ENCODE measurements at regions not wholly inside any gene's neighbourhood (a gene's known extent, or its start where the extent isn't known, plus 50 kb on each side); places are given as distances from the start of the nearest gene placed in this dataset.

- TF ChIP-seq, protein P1, sequence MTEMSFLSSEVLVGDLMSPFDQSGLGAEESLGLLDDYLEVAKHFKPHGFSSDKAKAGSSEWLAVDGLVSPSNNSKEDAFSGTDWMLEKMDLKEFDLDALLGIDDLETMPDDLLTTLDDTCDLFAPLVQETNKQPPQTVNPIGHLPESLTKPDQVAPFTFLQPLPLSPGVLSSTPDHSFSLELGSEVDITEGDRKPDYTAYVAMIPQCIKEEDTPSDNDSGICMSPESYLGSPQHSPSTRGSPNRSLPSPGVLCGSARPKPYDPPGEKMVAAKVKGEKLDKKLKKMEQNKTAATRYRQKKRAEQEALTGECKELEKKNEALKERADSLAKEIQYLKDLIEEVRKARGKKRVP (CRISPR knock-in tag; IDR thresholded peaks at IDR 0.05), result no peak
- TF ChIP-seq KLF11 (CRISPR knock-in tag; IDR thresholded peaks at IDR 0.05) (no peak), POLR2AphosphoS5 (IDR thresholded peaks at IDR 0.05; ENCODE audit: low read depth, low read length) (no peak), CTCF (CRISPR knock-in tag; IDR thresholded peaks at IDR 0.05) (no peak), RBFOX2 (IDR thresholded peaks at IDR 0.05; ENCODE audit: low read depth, low read length) (no peak), GTF2F1 (IDR thresholded peaks at IDR 0.05; ENCODE audit: low read length) (no peak)
Observed at GRCh38 chr6:23111984-23112383, 542.6 kb downstream of the HDGFL1 start.

Data from HepG2 (cell line).